Retinal pigment epithelial cell (primary cell): ENCODE measurements at regions not wholly inside any gene's neighbourhood (a gene's known extent, or its start where the extent isn't known, plus 50 kb on each side); places are given as distances from the start of the nearest gene placed in this dataset.

Experiments used
- DNase-seq: peaks from one replicate; pipeline ENCODE4 v3.0.0-alpha.2; 2010; ENCODE audit warnings: low read depth
- H3K4me3 ChIP-seq: 2 replicates; pipeline ENCODE4 v1.5.1; 2011; ENCODE audit warnings: mild to moderate bottlenecking, low read length, control low read depth, moderate library complexity
- TF ChIP-seq, protein P1 (sequence below): conservative IDR thresholded peaks from 2 replicates; pipeline ENCODE4 v1.5.1; 2011; ENCODE audit warnings: low read depth, low read length, control low read depth, inconsistent platforms

DNA sequence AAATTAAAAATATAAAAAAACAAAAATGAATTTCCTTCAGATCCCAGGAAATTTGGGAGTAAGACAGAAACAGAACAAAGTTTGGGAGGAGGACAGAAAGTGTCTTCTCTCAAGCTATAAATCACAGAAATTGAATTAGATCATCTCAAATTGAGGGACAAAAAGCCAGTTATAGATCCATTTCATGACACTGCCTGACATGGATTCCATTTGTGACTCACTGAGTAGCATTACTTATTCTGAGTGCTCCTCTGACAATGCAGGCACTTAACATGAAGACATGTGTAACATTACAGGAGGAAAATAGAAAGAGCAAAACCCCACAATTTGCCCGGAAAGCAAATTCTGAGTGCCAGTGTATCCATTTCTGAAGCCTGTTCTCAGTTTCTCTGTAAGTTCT lies 63.9 kb upstream of the CREB1 start:
- DNase-seq: no peak
- TF ChIP-seq, protein P1, sequence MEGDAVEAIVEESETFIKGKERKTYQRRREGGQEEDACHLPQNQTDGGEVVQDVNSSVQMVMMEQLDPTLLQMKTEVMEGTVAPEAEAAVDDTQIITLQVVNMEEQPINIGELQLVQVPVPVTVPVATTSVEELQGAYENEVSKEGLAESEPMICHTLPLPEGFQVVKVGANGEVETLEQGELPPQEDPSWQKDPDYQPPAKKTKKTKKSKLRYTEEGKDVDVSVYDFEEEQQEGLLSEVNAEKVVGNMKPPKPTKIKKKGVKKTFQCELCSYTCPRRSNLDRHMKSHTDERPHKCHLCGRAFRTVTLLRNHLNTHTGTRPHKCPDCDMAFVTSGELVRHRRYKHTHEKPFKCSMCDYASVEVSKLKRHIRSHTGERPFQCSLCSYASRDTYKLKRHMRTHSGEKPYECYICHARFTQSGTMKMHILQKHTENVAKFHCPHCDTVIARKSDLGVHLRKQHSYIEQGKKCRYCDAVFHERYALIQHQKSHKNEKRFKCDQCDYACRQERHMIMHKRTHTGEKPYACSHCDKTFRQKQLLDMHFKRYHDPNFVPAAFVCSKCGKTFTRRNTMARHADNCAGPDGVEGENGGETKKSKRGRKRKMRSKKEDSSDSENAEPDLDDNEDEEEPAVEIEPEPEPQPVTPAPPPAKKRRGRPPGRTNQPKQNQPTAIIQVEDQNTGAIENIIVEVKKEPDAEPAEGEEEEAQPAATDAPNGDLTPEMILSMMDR: no peak
- H3K4me3 ChIP-seq: no peak overlapping the region

DNA sequence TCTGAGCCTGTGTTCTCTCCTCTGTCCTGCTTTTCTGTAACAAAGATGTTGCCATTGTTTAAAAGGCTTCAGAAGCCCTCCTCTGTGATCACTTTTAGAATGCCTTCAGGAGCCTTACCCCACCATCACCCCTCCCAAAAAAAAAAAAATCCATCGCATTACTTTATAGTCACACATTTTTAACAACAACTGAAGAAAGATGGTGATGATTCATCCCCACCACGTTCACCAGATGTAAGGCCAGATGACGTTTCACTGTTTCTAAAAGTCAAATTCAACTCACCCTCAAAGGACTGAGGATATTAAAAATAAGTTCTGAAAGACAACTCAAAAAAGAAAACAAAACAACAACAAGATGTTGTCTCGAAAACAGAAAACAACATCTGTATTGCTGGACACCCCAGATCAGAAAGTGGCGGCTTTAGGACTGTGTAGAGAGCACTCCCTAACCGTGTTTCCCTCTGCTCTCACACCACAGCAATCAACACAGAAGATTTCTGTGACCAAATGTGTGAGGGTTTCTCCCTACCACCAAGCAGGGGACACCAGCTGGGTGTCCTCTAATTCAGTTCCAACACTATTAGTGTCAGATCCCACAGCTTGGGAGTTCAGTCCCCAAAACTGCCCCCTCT lies 61.9 kb upstream of the CREB1 start:
- H3K4me3 ChIP-seq: no peak overlapping the region
- TF ChIP-seq, protein P1: no peak
- DNase-seq: no peak

DNA sequence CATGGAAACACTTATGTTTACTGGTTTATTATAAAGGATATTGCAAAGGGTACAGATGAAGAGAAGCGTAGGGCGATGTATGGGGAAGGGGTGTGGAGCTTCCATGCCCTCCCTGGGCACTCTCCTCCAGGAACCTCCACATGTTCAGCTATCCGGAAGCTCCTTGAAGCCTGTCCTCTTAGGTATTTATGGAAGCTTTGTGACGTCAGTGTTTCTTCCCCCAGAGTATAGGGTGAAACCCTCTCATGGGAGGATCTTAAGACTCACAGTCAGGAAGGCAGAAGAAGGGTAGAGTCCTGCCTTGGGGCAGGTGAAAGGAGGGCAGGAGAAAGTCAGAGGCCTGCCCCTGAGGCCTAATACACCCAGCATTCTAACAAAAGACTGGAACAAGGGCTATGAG lies 61.3 kb upstream of the CREB1 start:
- DNase-seq: no peak
- H3K4me3 ChIP-seq: no peak overlapping the region
- TF ChIP-seq, protein P1: no peak

DNA sequence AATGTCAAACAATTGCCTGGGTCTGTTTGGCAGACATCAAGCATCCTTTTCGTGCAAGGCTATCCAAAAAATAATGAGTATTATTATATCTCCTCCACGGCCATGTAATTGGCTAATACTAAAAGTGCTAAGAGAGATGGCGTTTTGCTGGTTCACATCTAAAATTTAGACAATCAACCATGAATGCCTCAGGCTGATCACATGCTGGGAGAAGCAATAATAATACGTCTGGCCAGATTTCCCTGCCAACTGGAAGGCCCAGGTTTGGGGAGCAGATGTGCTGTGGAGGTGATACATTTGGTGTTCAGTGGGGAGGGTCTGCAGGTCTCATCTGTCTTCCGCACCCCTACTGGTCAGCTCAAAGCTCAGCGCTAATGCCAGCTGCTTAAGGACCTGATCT lies 60.3 kb upstream of the CREB1 start:
- no peak overlapping the region for H3K4me3 ChIP-seq
- DNase-seq: no peak
- TF ChIP-seq, protein P1: no peak

DNA sequence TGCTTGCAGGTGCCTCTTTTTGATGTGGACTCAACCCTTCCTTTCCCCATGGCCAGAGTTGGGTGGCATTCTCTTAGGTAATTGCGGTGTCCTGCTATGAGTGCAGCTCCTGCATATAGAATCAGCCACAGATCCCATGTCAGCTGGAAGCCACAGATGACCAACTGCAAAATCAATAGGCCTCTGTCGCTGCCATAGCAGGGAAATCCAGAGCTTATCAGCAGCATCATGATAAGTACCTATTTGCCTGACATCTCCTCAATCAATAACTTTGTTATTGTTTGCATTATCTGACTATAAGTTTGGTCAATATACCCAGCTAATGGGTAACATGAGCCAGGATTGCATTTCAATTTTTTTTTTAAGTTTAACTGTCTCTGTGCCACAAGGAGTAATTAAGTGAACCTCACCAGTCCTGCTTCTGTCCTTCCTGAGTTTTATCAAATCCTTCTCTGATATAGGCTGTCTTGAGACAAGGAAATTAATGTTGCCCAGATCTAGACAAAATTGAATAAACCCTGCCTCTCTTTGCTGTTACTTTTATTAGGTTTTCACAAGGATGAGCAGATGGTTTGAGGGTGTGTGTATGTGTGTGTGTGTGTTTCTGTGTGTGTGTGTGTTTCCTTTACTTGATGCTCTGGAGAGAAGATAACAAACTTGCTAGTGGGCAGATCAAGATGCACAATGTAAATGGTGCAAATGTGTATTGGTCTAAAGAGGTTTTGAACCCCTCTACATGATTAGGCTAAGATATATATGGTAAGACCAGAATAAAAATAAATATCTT lies 59.6 kb upstream of the CREB1 start:
- TF ChIP-seq, protein P1: no peak
- no peak for DNase-seq

DNA sequence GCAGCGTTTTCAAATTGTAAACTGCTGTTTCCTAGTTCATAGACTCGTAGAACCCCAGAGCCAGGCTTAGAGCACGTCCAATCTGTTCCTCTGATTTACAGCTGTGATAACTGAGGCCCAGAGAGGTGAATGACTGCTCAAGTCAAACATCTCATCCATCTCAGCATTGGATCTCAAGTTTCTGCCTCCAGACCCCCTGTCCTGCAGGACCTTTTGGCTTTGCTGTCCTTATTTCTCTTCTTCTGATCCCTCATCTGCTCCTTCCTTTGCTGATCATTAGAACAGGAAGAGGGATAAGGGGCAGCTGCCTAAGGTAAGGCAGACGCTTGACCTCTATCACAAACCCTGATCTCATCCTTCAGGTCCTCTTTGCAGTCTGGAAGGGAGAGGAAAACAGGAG lies 58.5 kb upstream of the CREB1 start:
- TF ChIP-seq, protein P1: no peak
- DNase-seq: no peak
- no peak overlapping the region for H3K4me3 ChIP-seq

More for the DNA sequence above, 59.6 kb upstream of the CREB1 start:
- H3K4me3 ChIP-seq: no peak overlapping the region
